ENCODE measurements at regions not wholly inside any gene's neighbourhood (a gene's known extent, or its start where the extent isn't known, plus 50 kb on each side); places are given as distances from the start of the nearest gene placed in this dataset.

DNA sequence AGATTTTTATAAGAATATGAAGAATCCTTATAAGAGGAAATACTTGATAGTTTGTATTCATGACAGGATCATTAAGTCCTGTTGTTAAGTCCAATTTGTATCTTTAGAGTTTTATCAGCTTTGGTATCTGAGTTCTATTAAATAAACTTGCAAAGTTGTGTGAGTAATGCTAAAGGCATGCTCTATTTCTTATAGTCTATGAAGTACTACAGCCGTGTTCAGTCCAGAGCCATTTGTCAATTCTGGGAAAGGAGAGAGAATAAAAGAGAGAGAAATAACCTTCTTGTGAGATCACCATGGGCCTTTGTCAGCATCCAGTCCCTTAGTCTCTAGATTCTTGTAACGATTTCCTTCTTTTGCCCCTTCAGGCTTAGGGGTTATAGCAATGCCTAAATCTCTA is 181.2 kb upstream of the POU3F2 start:
- no peak for DNase-seq

DNA sequence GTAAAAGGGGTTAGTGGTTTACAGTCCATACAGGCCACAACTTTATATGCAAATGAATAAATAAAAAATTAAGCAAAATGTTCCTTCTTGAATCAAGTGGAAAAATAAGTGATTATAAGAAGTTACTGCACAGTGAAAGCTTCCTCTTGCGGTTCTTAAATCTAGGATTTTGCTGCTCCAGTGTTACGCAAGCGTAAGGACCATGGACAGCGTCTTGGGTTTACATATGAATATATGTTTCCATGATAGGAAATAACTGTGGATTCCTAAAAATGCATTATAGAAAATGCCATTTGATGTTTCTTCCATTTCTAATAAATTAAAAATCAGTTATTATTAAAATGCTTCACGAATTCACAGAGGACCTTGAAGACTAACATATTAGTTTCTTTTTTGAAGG is 176.6 kb upstream of the POU3F2 start:
- DNase-seq, result no peak

DNA sequence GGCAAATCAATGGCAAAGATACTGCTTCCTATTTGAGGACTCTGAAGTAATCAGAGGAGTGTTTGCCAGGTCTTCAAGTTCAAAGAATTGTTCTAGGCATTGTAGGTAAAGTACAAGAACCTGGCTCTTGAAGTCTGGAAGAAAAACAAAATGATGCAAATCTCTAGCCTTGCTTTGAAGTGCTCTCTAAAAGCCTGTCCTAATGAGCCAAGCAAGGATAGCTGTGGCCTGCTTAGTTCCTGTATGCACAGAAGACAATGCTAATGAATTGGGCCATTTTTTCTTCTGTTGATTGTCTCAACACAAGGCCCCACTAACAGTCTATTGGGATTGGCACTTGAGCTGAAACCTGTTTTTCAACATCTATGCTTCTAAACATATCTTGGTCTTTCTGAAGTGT is 165.0 kb upstream of the POU3F2 start:
- DNase-seq, result no peak

DNA sequence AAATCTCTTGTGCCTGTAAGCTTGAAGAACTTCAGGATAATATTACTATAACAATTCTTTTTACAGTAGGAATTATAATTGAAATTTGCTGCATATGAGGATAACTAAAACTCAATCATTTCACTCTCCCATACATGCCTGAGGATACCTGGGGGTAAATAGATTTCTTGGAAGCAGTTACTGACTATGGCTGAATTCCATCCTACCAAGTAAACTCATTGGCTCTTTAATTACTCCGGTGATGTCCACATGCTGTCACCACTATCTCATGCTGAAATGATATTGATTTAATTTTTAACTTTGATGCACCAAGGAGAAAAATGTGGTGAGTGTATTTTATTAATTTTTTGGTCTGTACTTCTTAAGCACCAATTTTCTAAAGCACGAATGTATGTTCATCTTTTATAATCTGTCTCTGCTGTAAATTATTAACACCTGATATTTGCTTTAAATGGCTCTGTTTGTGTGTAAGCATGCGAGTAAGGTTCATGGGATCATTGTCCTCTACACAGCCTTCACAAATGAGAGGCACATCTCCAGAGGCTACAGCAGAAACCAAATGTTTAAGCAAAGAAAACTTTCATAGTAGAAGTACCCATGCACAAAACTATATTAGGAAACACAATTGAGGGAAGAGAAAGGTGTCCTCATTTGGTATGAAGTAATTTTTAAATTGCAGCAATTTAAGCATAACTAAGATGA is 164.2 kb upstream of the POU3F2 start:
- no peak for DNase-seq

GRCh38 chr6:98672681-98673475 is 161.5 kb upstream of the POU3F2 start:
- no peak for DNase-seq

- DNase-seq, result no peak
Measured at GRCh38 chr6:98678481-98678880, 155.9 kb upstream of the POU3F2 start.

- no peak for DNase-seq
Measured at GRCh38 chr6:98686008-98686601, 148.3 kb upstream of the POU3F2 start.

DNA sequence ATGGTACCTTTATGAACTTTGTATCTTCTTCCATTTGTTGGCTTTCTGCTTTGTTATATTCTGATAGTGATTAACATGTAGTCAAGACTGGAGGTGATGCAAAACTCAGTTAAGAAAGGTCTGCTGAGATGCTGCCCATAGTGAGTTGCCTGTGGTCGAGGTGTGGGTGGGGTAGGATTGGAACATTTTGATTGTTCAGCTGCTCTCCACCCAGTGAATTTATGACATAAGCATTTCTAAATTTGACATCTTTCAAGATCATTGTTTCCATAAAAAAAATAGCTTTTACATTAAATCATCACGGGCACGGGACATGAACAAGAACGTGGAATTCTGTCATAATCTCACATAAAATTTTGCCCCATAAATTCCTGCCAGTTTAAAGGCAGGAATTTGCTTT is 146.6 kb upstream of the POU3F2 start:
- DNase-seq, result no peak

DNA sequence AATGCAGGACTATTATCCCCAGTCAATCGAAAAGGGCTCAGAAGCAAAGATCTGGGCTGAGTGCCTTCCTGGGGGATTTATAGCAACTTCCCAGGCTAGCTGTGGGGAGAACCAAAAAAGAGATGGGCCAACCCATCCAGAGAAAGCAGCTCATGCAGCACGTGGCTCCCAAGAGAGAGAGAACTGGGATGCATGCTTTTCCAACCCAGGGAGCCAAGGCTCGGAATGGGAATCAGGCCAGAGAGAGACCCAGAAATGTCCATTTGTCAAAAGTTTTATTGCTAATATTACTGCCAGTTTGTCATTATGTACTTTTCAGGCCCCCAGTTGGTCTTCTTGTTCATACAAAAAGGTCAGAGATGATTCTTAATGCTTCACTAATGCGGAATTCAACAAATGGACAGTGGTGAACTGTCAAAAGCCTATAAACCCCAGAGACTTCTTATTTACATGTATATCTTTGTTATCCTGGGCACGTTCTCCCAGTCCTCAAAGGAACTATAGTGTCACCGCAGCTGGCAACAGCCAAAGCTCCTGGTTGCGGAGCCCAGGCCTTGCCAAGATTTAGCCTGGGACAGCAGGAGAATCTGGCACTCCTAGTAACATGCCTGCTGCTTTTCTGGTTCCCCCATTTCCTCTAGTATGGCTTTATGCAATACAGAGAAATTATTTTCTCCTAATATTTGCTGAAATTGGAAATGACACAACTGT is 139.1 kb upstream of the POU3F2 start:
- no peak for DNase-seq

GRCh38 chr6:98711380-98711779 is 123.0 kb upstream of the POU3F2 start:
- no peak for DNase-seq

DNA sequence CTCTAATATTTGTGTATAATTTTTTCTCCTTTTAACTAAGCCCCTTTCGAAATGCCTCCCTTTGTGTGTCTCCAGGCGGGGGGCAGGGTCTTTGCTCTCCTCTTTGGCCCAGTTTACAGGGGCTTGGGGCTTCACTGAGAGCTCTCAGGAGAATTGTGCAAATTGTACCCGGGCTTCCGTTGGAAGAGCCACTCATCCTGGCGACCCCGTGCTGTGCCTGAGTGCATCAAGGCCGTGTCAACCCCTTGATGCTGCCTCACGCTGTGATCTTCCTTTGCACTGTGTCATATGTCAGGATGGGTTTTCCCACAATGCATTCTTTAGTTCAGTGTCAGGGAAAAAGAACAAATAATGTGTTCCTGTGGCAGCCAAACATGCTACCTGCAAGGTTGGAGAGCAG is 118.0 kb upstream of the POU3F2 start:
- no peak for DNase-seq

DNA sequence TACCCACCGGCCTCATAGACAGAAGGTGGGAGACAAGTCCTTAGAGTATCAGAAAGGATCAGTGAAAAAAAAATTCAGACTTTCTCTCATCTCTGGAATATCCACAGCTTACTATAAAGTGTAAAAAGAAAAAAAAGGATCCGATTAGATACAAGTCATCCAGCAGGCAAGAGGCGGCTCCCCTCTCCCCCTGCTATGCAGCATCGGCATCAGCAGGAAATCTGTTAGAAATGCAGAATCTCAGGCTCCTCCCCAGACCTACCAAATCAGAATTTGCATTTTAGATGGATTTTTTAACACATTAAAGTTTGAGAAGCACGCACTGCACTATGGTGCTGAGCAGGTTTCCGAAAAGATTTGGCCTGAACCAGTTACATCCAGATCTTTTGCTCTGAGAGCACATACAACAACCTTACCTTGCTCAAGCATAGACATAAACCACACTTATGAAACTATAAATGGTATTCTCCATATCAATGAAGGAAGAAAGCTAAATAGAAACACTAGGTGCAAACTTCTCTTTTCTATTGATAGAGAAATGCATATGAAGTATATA is 117.0 kb upstream of the POU3F2 start:
- DNase-seq, result no peak

- no peak for DNase-seq
Measured at GRCh38 chr6:98717988-98718387, 116.4 kb upstream of the POU3F2 start.

GRCh38 chr6:98724537-98724936 is 109.8 kb upstream of the POU3F2 start:
- no peak for DNase-seq

GRCh38 chr6:98747273-98747672 is 87.1 kb upstream of the POU3F2 start:
- no peak for DNase-seq

- DNase-seq, result no peak
Measured at GRCh38 chr6:98747960-98748359, 86.4 kb upstream of the POU3F2 start.

- no peak for DNase-seq
Measured at GRCh38 chr6:98759459-98759858, 74.9 kb upstream of the POU3F2 start.

DNA sequence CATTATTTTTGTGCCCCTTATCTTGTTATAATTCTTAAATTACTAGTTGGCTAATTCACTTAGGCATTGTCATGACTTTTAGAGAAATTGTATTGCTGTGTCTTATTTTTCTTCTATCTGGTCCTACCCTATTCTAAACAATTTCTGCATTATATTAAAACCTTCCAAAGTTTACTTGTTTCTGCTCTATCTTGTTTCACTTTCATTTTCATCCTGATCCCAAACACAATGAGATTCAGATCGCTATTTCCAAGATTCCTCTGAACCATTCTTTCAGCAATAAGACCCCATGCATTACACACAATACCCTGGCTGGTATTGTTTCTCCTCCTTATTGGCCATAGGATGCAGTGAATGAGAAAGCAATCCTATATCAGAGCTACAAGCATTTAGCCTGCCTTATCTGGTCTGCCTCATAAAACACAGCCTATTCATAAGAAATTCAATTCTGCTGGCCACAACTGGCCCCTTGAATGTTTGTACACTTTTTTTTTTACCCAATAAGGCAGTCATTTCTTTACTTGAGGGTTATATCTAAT is 69.9 kb upstream of the POU3F2 start:
- DNase-seq, result no peak

GRCh38 chr6:98769546-98769945 is 64.8 kb upstream of the POU3F2 start:
- peak; percentile 2 for DNase-seq

- DNase-seq, result no peak
Measured at GRCh38 chr6:98775205-98775604, 59.2 kb upstream of the POU3F2 start.

DNA sequence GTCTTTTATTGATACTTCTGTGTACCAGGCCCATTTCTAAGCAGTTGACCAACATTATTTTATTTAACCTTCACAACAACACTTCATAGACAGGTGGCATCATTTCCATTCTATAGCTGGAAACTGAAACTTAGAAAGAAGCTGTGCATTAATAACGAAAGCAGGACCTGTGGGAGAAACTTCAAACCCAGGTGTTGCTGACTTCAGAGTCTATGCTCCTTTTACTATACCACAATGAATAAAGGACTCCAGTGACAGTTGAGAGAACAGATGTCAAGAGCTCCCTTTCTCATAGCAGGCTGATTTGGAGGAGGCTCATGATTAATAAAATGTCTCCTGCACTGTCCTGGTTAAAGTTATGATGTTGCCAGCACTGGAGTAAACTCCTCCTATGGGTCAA is 56.6 kb upstream of the POU3F2 start:
- no peak for DNase-seq

- no peak for DNase-seq
Measured at GRCh38 chr6:98779618-98780017, 54.8 kb upstream of the POU3F2 start.

- no peak for DNase-seq
Measured at GRCh38 chr6:98782772-98783171, 51.6 kb upstream of the POU3F2 start.
